ENCODE measurements at regions not wholly inside any gene's neighbourhood (a gene's known extent, or its start where the extent isn't known, plus 50 kb on each side); places are given as distances from the start of the nearest gene placed in this dataset.

GRCh38 chr7:51789489-51789888, 472.9 kb upstream of the COBL start:
- TF ChIP-seq, protein P1, sequence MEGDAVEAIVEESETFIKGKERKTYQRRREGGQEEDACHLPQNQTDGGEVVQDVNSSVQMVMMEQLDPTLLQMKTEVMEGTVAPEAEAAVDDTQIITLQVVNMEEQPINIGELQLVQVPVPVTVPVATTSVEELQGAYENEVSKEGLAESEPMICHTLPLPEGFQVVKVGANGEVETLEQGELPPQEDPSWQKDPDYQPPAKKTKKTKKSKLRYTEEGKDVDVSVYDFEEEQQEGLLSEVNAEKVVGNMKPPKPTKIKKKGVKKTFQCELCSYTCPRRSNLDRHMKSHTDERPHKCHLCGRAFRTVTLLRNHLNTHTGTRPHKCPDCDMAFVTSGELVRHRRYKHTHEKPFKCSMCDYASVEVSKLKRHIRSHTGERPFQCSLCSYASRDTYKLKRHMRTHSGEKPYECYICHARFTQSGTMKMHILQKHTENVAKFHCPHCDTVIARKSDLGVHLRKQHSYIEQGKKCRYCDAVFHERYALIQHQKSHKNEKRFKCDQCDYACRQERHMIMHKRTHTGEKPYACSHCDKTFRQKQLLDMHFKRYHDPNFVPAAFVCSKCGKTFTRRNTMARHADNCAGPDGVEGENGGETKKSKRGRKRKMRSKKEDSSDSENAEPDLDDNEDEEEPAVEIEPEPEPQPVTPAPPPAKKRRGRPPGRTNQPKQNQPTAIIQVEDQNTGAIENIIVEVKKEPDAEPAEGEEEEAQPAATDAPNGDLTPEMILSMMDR (IDR thresholded peaks at IDR 0.05): no peak
- TF ChIP-seq POLR2A (IDR thresholded peaks at IDR 0.05): no peak
- TF ChIP-seq EP300 (IDR thresholded peaks at IDR 0.05): no peak
- no peak for TF ChIP-seq POLR2AphosphoS5 (IDR thresholded peaks at IDR 0.05)

Data from sigmoid colon (tissue), 4 donors.